SKM-1 treated with dmso at 0.1 percent for 144 hours (cell line): ENCODE measurements at regions not wholly inside any gene's neighbourhood (a gene's known extent, or its start where the extent isn't known, plus 50 kb on each side); places are given as distances from the start of the nearest gene placed in this dataset.
"Not testable (repeated sequence)": the region's sequence is repeated elsewhere in the genome, so short reads cannot be mapped to it uniquely, and the experiment has no call there.

ENCODE experiments used
- DNase-seq: peaks from one replicate; lab custom pipeline; 2025; ENCODE audit not compliant: unreplicated experiment; lab: John Stamatoyannopoulos, UW

GRCh38 chr7:115654384-115655214, 376.0 kb downstream of the TFEC start:
- DNase-seq = no peak

- no peak for DNase-seq
Observed at GRCh38 chr7:115649429-115649828, 381.1 kb downstream of the TFEC start.

- no peak for DNase-seq
Observed at GRCh38 chr7:115647712-115648111, 382.9 kb downstream of the TFEC start.

- no peak for DNase-seq
Observed at GRCh38 chr7:115642194-115642593, 388.4 kb downstream of the TFEC start.

- no peak for DNase-seq
Observed at GRCh38 chr7:115638853-115639252, 391.7 kb downstream of the TFEC start.

GRCh38 chr7:115637128-115637527, 393.4 kb downstream of the TFEC start:
- DNase-seq = no peak

GRCh38 chr7:115635876-115636275, 394.7 kb downstream of the TFEC start:
- DNase-seq = no peak

- no peak for DNase-seq
Observed at GRCh38 chr7:115635376-115635775, 395.2 kb downstream of the TFEC start.

GRCh38 chr7:115634633-115635032, 395.9 kb downstream of the TFEC start:
- no peak for DNase-seq

GRCh38 chr7:115632636-115633035, 397.9 kb downstream of the TFEC start:
- no peak for DNase-seq

GRCh38 chr7:115631782-115632181, 398.8 kb downstream of the TFEC start:
- no peak for DNase-seq

- DNase-seq = no peak
Observed at GRCh38 chr7:115630049-115630448, 400.5 kb downstream of the TFEC start.

GRCh38 chr7:115618676-115619075, 411.9 kb downstream of the TFEC start:
- DNase-seq = no peak

- no peak for DNase-seq
Observed at GRCh38 chr7:115613836-115614235, 416.7 kb downstream of the TFEC start.

- DNase-seq = no peak
Observed at GRCh38 chr7:115603416-115603815, 427.1 kb downstream of the TFEC start.

- DNase-seq = no peak
Observed at GRCh38 chr7:115600207-115600606, 430.4 kb downstream of the TFEC start.

- DNase-seq = not testable (repeated sequence)
Observed at GRCh38 chr7:115599184-115599583, 431.4 kb downstream of the TFEC start.

GRCh38 chr7:115597220-115597619, 433.3 kb downstream of the TFEC start:
- not testable (repeated sequence) for DNase-seq

GRCh38 chr7:115593111-115593510, 437.5 kb downstream of the TFEC start:
- DNase-seq = no peak

GRCh38 chr7:115585015-115585718, 445.4 kb downstream of the TFEC start:
- no peak for DNase-seq

- DNase-seq = no peak
Observed at GRCh38 chr7:115582956-115583355, 447.6 kb downstream of the TFEC start.

- DNase-seq = no peak
Observed at GRCh38 chr7:115578576-115578975, 452.0 kb downstream of the TFEC start.
